GM12872 (cell line): ENCODE measurements at regions not wholly inside any gene's neighbourhood (a gene's known extent, or its start where the extent isn't known, plus 50 kb on each side); places are given as distances from the start of the nearest gene placed in this dataset.

Experiments
- CTCF ChIP-seq: IDR thresholded peaks from 3 replicates; pipeline ENCODE4 v1.5.1; 2011; ENCODE audit warnings: low read depth, mild to moderate bottlenecking, low read length, moderate library complexity; ENCODE audit not compliant: insufficient read depth

GRCh38 chr14:104431351-104431928, 148.1 kb upstream of the C14orf180 start:
- no peak for TF ChIP-seq CTCF

GRCh38 chr14:104431929-104432541, 147.5 kb upstream of the C14orf180 start:
- no peak for TF ChIP-seq CTCF

- TF ChIP-seq CTCF, result no peak
Measured at GRCh38 chr14:104432611-104433231, 146.8 kb upstream of the C14orf180 start.

DNA sequence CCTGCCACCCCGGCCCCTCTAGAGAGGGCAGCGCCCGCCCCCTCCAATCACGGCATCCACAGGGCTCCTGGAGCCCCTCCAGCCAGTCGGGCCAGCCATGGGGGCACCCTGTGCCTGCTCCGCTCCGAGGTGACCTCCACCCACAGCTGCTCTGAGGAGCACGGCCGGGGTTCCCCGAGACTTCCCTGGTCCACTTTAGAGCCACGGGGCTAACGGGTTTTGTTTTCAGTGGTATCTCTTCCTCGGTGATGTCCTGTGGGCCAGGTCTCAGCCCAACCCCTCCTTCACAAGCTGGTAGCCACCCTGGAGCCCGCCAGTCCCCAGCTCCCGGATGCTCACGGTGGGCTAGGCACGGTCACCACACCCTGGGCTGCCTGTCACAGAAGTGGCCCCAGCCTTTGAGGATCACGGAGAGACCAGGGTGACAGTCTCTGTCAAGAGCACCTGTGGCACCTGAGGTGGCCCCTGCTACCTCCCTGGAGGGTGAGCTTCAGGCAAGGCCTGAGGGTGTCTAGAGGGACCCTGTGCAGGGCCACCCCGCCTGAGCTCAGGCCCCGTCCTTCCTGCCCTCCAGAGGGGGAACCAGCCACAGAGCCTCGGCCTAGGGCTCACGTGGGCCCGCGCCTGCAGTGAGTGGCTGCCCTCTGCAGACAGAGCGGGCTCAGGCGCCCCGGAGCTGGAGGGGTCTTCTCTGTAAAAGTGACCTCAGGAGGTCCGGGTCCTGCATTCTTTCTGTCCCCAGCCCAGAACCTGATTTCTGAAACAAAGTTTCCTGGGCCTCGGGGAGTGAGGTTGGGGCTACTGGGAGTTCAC, 146.0 kb upstream of the C14orf180 start:
- no peak for TF ChIP-seq CTCF

GRCh38 chr14:104434214-104435076, 145.1 kb upstream of the C14orf180 start:
- no peak for TF ChIP-seq CTCF

DNA sequence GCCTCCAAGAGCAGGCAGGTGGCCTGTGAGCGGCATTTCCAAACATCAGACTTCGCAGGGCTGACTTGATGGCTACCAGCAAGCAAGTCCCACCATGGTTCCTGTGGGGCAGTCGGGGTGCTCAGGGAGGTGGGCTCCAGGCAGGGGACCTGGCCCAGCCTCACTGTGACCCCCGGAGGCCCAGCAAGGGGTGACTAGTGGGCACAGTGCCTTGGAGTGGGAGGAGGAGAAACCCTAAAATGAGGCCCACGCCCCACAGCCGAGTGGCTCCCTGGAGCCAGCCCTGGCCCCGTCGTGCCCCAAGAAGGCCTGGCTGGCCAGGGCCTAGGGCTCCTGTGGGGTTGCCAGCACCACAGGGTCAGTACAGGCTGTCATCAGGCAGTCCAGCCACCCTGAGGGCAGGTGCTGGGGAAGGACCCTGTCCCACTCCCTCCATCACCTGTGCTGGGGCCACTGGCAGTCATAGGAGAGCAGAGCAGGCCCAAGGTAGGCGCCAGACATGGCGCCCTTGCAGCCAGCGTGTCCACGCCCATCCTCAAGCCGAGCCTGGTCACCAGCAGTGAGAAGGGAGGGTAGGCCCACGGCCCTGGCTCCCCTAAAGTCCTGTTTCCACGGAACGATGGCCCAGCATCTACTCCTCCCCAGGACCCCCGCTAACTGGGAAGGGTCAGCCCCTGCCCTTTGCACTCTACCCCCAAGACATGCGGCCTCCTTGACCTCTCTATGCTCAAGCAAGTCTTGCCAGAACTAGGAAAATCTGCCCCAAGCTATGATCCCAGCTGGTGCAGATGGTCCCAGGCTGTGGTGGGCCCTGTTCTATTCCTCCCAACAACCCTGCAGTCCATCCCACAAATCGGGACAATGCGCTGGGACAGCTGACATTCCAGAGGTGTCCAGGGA, 144.2 kb upstream of the C14orf180 start:
- no peak for TF ChIP-seq CTCF
